Lung microvascular endothelial cell (primary cell): ENCODE measurements at regions not wholly inside any gene's neighbourhood (a gene's known extent, or its start where the extent isn't known, plus 50 kb on each side); places are given as distances from the start of the nearest gene placed in this dataset.

Experiments
- DNase-seq, 2 donors: peaks; one replicate each; pipeline versions ENCODE4 v3.0.0 to v3.0.0-alpha.2; 2010; ENCODE audit warnings: low read depth in 2 of 2

DNA sequence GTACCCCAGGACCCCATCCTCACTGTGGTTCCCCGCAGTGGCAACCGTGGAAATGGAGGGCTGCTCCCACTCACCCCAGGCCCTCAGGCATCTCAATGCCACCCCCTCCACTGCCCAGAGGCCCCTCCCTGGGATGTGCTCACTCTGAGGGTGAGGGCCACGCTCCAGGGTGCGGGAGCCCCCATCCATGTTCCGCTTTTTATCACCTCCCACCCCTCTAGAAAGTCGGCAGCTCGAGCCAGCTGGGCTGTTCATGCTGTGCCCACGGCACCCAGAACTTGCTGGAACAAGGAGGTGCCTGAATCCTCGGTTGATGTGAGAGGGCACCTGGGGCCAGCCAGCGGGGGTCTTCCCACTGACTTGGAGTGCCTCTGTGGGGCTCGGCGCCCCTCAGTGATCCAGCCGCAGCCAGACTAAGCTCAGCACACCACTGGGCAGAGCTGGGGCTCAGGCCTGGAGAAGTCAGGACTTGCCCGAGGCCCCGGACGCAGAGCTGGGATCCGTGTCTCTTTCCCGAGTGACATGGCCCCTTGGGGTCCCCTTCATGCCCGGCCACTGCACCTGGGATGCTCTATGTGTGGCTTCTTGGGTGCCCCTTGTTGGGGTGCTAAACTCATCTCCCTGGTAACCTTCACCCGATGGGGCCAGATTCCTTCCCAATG is 143.1 kb upstream of the GSE1 start:
- DNase-seq: no peak

DNA sequence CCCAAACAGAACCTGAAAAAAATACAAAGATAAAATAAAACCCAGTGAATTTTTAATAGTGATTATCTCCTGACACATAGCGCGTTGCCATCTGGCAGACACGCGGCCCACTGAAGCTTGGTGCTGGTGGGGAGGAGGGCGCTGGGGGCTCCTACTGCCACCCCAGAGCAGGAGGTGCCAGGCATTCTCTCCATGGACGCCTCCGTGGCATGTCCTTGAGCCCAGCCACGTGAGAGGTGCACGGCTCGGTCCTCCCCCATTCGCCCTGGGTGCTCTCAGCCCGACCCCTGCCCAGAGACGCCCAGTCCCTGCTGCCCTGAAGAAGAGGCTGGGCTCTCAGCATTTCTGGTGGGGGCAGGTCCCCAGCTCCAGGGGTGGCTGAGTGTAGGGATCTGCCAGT is 142.2 kb upstream of the GSE1 start:
- no peak for DNase-seq

DNA sequence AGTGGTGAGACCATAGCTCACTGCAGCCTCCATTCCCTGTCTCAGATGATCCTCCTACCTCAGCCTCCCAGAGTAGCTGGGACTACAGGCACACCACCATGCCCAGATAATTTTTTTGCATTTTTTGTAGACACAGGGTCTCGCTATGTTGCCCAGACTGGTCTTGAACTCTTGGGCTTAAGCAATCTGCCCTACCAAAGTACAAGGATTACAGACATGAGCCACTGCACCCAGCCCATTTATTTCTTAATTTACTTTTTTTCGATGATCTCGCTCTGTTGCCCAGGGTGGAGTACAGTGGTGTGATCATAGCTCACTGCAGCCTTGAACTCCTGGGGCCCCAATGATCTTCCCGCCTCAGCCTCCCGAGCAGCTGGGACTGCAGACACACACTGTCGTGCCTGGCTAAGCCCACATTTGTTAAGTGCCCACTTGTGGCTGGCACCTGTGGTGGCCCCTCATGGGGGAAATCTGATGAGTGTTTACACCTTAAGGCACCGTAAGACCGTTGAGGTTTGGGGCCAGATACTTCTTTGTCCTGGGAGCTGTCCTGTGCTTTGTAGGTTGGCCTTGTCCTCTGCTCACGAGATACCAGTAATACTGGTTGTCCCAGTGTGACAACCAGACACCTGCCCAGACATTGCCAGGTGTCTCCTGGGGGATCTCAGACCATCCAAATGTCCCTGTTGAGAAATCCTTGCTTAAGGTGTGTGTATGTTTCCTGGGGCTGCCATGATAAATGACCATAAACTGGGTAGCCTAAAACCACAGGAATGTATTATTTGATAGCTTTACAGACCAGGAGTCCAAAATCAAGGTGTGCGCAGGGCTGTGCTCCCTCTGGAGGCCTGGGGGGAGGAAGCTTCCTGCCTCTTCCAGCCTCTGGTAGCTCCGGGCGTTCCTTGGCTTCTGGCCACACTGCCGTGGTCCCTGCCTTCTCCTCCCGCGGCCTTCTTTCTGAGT is 141.4 kb upstream of the GSE1 start:
- DNase-seq: no peak

DNA sequence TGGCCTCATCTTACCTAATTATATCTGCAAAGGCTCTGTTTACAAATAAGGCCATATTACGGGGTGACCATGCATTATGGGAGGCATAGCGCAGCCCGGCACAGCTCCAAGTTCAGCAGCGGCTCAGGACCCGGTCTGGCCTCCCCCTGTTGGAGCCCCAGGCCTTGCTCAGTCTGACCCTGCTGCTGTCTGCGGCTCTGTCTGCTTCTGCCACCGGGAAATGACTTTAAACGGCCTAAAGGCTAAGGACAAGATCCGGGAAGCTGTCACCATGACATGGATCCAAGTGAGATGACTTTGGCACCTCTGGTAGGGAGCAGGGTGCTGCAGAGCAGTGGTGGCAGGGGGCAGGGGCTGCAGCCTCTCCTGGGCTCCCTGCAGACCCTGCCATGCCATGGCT is 140.6 kb upstream of the GSE1 start:
- DNase-seq: no peak

DNA sequence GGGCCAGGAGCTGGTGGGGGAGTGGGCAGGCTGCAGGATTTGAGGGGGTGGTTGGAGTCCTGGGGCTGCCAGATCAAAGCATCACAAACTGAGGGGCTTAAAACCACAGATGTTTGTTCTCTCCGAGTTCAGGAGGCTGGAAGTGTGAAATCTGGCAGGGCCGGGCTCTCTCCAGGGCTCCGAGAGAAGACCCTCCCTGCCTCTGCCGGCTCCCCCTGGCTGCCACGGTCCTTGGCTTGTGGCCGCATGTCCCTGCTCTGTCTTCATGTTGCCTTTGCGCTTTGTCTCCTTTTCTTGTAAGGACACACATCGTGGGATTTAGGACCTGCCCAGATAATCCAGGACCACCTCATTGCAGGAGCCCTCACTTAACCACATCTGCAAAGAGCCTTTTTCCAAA is 139.8 kb upstream of the GSE1 start:
- no peak for DNase-seq

DNA sequence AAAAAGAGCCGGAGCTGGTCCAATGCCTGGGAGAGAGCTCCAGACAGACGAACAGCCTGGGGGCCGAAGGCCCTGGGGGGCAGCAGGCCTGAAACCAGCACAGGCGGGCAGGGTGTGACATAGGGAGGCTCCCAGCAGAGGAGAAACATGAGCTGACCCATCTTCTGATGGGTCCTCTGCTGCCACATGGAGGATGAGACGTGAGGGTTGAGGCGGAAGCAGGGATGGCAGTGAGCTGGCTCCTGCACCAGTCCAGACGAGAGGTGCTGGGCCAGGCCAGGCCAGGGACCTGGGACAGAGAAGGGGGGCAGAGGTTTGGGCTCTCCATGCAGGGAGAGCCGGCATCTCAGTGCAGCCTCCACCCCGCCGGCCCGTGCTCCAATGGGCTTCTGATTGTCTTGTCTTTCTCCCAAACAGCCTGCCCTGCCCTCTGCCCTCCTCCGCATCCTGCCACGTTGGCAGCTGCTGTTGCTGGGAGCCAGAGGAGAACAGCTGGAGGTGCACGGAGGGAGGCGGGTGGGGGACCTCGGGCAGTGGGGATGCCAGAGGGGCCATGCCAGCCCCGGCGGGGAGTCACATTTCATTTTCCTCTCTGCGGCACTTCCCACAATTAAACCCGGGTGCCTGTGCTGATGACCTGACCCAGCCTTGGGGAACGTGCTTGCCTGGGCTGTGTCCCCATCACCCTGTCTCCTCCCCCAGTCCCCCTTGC is 139.1 kb upstream of the GSE1 start:
- DNase-seq: no peak

DNA sequence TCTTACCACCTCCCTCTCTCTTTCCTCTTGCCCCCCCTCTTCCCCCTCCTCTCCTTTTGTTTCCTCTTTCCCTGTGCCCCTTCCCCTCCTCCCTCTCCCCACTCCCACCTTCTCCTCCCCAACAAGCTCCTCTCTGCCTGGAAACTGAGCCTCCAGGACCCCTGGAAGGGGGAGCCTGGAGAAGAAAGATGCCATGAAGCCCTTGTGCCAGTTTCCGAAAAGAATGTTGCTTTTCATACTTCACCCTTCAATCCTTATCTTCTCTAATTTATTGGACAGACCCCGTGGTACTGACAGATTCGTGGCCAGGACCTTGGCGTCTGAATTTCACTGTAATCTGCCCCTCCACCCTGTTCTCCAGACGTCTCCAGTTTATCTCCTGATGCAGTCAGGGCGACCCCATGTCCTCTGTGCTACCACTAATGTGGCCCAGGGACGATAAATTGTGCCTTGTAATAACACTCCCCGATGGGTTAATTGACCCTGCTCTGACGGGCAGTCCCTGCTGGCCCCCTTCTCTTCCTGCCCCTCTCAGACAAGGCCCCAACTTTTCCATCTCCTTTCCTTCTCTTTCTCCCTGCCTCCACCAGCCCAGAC is 138.4 kb upstream of the GSE1 start:
- DNase-seq: no peak

DNA sequence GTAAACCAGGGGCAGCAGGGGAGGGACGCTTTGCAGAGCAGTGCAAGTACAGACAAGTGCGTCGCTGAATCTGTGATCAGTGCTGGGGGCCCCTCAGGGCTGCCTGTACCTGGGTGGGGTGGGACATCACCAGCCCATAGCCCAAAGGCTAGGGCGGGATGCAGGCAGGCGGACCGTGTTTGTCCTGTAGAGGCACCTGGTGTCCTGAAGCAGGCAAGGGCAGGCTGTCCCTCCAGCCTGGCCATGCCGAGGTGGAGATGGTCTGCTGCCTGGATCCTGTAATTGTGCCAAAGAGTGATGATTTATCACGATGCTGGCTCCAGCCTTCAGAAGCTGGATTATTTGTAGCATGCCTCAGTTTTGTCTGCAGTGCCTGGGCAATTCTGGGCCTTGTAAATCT is 137.9 kb upstream of the GSE1 start:
- DNase-seq: no peak

DNA sequence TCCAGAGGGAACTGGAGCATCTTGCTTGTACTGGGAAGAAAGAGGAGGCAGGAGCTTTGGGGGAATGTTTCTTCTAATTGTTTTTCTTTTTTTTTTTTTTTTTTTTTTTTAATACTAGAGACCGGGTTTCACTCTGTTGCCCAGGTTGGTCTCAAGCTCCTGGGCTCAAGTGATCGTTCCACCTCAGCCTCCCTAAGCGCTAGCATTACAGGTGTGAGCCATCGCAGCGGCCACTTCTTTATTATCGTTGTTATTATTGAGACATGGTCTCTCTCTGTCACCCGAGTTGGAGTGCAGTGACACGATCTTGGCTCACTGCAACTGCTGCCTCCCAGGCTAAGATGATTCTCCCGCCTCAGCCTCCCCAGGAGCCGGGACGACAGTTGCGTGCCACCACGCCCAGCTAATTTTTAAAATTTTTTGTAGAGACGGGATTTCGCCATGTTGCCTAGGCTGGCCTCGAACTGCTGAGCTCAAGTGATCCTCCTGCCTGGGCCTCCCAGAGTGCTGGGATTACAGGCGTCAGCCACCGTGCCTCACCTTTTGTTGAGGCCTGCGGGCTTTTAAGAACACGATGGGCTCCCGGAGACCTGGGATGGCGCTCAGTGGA is 137.3 kb upstream of the GSE1 start:
- DNase-seq: no peak

DNA sequence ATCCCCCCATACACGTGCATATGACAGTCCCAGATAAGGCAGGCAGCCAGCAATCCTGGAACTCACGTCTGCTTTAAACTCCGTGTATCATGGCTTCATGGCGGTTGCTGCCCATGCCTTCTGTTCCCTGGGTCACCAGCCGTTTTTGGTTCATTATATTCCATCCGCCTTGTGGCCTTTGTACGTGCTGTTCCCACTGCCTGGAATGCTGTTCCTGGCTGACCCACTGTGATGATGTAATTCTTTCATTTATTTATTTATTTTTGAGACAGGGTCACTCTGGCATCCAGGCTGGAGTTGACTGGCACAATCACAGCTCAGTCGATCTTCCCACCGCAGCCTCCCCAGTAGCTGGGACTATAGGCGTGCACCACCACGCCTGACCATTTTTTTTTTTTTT is 136.7 kb upstream of the GSE1 start:
- DNase-seq: no peak

DNA sequence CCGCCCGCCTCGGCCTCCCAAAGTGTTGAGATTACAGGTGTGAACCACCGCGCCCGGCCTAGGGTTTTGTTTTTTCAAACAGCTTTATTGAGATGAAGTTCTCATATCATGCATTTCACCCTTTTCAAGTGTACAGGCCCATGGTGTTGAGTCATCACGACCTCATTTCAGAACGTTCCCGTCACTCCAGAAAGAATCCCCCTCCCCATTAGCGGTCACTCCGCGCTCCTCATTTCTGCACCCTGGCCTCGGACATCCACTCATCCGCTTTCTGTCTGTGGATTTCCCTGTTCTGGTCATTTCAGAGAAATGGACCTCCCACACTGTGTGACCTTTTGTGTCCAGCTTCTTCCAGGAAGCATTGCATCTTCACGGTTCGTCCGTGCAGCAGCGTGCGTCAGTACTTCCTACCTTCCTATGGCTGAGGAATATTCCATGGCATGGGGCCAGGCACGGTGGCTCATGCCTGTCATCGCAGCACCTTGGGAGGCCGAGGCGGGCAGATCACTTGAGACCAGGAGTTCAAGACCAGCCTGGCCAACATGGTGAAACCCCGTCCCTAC is 135.2 kb upstream of the GSE1 start:
- no peak for DNase-seq

DNA sequence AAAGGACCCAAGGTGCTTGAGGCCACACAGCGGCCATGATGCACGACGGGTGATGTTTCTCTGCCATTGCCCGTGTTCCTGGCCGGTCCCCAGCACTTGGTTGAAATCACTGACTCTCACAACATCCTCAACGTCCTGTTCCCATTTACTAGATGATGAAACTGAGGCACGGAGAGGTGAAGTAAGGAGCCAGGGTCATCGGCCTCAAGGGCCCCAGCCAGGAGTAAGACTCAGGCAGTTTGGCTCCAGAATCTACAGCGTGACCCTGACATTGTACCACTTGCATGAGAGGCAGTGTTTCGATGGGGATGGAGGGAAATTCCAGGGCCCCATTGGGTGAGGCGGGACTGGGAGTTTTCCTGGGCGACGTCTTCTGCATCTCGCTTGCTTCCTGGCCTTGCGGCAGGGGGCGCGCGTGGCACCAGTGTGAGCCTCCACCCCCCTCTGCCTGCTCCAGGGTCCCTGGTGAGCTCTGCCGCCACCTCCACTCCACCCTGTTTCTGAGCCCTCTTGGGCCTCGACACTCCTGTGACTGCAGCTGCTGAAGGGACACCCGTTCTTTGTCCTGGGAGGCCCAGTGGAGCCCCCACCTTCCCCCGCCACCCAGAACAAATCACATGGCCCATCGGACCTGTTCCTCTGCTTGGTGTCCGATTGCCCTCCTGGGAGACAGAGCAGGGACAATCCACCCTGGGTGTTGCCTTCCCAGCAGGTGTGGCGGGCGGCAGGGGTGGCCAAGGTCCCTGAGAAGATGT is 133.0 kb upstream of the GSE1 start:
- no peak for DNase-seq

DNA sequence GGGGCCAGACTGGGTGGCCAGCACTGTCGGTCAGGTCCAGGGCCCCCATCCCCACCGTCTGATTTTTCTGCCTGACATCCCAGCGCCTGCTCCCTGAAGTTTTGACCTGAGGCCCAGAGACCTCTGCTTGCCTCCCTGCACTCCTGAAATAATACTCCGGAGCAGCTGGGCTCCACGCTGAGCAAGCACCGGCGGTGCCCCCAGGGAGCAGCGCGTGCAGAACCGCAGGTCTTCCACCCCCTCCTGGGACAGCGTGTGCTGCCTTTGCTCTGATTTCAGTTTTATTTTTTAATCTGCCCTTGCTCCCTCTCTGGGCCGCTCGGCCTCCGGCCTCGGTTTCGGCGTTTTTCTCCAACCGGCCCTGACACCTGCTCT is 132.4 kb upstream of the GSE1 start:
- no peak for DNase-seq

DNA sequence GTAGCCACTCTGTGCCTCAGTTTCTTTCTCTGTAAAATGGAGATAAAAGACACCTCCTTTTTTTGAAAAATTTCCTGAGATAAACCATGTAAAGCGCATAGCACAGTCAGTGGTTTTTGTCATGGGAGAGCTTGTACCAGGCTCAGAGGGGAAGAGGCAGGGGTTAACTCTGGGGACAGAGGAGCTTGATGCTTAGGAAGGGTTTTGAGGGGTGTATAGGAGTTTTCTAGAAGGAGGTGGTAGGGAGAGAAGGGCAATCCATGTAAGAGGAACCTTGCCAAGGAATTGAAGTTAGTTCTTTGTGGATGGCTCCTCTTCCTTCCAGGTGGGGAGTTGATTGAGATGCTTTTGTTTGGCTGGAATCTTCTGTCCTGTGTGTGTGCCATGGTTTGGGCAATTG is 131.9 kb upstream of the GSE1 start:
- no peak for DNase-seq

DNA sequence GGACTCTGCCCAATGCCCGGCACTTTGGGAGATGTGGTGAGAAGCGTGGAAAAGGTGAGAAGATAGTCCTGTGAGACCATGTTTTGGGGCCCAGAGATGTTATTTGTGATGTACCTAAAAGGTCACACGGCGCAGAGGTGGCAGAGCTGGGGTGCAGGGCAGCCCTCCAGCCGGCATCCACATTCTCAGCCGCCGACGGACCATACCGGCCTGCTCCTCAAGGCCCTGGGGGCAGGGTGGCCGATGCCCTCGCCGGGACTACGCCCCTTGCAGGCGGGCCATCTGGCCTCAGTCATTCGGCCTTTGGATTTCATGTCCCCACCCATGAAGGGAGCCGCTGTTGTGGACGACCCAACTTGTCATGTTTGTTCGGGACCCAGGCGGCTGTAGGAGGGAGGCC is 131.4 kb upstream of the GSE1 start:
- DNase-seq: no peak

DNA sequence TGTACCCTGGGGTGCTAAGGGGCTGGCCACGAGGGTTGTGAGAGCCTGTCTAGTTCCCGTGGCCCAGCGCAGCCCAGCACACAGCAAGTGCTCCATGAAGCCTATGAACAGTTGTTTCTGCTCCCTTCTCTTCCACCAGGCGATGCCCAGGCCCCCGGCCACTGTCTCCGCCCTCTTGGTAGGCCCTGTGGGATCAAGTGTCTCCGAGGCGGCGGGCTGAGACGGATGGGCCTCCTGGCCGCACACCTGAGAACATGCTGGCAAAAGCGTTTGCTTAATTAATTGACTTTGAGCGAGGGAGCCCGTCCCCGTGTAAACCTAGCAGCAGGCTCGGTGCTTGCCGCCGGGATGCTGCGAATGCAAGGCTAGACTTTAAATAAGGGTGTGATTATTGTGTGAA is 129.7 kb upstream of the GSE1 start:
- DNase-seq: no peak

DNA sequence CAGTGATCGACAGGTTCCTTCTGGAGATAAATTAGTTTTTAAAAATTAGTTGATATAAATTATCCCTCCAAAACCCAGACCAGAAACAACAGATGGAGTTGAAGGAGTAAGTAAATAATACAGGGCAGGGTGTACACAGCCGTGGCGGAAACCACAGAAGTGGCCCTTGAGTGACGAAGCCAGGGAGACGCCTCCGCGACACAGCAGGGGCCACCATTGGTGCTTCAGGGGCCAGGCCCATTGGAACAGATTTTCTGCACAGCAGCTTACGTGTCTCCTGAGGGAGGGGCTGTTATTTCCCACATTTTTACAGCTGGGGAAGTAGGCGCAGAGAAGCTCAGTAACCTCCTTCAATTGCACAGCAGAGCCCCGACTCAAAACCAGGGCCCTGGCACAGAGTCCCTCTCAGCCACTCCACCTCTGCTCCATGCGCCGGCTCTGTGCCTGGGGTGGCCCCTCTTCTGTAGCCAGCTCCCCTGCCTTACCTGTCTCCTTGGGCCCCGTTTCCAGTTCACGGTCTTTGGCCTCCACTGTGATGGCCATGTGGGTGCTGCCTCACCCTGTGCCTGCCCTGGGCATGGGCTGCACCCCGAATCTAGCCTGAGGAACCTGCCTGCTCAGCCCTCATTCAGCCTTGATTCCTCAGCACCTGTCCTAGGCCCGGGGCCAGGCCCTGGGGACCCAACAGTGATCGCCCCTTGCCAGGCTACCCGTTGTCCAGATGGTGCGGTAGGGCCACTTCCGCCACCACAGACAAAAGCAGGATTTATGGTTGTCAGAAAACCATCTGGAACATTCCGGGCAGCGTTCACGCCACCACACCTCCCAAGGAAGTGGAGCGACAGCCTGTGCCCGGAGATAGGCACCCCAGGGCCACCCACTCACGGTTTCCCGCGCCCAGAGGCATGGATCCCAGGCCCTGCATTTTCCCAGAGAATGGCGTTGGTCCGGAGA is 128.5 kb upstream of the GSE1 start:
- no peak for DNase-seq

DNA sequence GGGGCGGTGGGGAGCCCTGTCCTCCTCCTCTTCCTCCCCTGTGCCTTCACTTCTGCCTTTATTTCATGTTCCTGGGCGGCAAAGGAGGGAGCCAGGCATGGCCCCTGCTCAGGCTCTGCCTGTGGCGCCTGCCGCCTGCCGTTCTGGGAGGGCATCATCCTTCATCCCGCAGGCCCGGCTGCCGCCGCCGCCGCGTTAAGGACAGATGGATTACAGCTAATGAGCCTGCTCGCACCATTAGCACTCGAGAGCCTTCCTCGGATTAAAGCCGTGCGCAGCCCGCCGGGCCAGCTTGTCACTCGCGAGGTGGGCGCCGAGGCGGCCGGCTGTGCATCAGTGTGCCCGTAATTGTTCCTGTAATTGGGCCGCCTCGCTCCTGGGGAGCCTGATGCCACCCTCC is 127.7 kb upstream of the GSE1 start:
- DNase-seq: no peak

DNA sequence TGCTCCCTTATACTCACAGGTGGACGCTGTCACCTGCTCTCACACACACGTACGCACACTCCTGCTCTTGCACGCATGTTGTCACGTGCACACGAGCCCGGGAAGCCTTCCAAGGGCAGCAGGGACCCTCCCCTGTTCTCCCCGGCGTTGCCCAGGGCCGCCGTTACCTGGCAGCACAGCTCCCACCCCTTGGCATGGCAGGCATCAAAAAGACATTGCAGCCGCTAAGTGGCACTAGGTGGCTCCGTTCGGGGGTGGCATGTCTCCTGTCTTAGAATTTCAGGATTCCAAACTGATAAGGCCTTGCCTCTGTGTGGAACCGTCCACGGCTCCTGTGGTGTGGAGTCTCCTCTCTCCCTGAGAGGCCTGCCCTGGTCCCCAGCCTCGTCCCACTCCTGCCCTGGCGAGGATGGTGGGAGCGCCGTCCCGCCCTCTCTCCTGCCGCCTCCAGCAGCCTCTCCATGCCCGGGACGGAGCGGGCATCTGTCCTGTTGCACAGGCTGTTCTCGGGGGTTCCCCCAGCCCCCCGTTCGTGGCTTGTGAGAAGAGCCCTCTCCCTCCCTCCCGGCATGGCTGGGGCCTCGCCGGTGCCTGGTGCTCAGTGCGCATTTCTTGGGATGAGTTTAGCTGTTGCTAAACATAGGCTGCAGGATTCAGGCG is 126.7 kb upstream of the GSE1 start:
- no peak for DNase-seq
